Body of pancreas (tissue), 4 donors: ENCODE measurements at regions not wholly inside any gene's neighbourhood (a gene's known extent, or its start where the extent isn't known, plus 50 kb on each side); places are given as distances from the start of the nearest gene placed in this dataset.

ENCODE experiments used
- ATAC-seq: fragments of 150-250 bp; one replicate; pipeline ENCODE4 v1.9.1; 2016
- DNase-seq, 4 donors: peaks; one replicate each; pipeline ENCODE4 v3.0.0-alpha.2; 2019
- H3K27ac ChIP-seq, 4 donors: fragments of 200-600 bp; sonication (generic); 1 replicate in 3 of 4; 2 replicates in 1 of 4; pipeline versions ENCODE4 v1.5.1 to v1.6.1; 2016 to 2019; ENCODE audit warnings: mild to moderate bottlenecking in 1 of 4, mixed read lengths in 1 of 4, moderate library complexity in 1 of 4
- H3K27me3 ChIP-seq, 2 donors: fragments of 200-600 bp; sonication (generic); one replicate each; pipeline ENCODE4 v1.6.0; 2016; ENCODE audit warnings: mild to moderate bottlenecking in 1 of 2
- H3K36me3 ChIP-seq, 2 donors: fragments of 200-600 bp; sonication (generic); replicated peaks in 1 of 2; 2 replicates each; pipeline ENCODE4 v1.5.1; 2016; ENCODE audit warnings: low read depth in 2 of 2; ENCODE audit not compliant: insufficient read depth in 1 of 2
- H3K4me1 ChIP-seq: fragments of 200-600 bp; sonication (generic); one replicate; pipeline ENCODE4 v1.6.0; 2016
- H3K4me3 ChIP-seq, 2 donors: fragments of 200-600 bp; sonication (generic); 1 replicate in 1 of 2; 2 replicates in 1 of 2; pipeline ENCODE4 v1.5.1; 2016 to 2019
- H3K9me3 ChIP-seq, 3 donors: fragments of 200-600 bp; sonication (generic); 1 replicate in 2 of 3; 2 replicates in 1 of 3; pipeline ENCODE4 v1.5.1; 2016
- POLR2A ChIP-seq, 3 donors: fragments of 450-650 bp; IDR thresholded peaks; one replicate each; pipeline ENCODE4 v1.6.1; 2016; ENCODE audit warnings: antibody characterized with exemption in 3 of 3, mild to moderate bottlenecking in 2 of 3
- WGBS, 2 donors: methylation state at CpG; one replicate each; pipeline ENCODE4 v1.1.5; 2017; 5-methylcytosine and 5-hydroxymethylcytosine counted together
- intact Hi-C: fragments of 100-400 bp; cut with DNase I; formaldehyde crosslinking; loops from one replicate; pipeline ENCODE4 v1.15.1; 2023
- TF ChIP-seq, protein P1 (sequence below), 7 experiments: fragments of 450-650 bp in 4 of 7; fragments of 200-600 bp in 3 of 7; sonication (generic) in 3 of 7; IDR thresholded peaks; one replicate each; pipeline ENCODE4 v1.5.1; 2016 to 2019; ENCODE audit warnings: antibody characterized with exemption in 7 of 7

DNA sequence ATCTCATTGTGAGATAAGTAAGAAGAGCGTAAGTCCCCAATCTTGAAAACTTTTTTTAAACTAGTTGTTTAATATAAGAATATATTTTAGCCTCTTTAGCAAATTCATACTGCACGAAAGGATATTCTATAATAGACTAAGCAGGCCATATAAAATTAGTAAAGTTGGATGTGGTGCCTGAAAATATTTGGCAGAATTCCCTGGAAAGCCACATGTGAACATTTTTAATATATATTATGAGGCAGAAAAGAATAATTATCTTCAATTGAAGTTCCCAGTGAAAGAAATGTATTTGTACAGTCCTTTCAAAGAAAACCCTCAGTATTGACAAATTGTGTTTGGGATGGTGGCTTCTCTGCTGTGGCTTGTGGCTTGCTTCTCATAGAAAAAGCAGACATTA is 237.5 kb upstream of the JAG1 start:
- Histone ChIP-seq H3K9me3 (no peaks in the 10 kb centered on the region), H3K27me3 (no peaks in the 10 kb centered on the region), H3K27ac (peak overlapping the region in 3 of 4 donors; percentile 65 to 76 (median 74)), H3K4me1 (peaks cover 22% of the 10 kb centered on the region), H3K36me3 (no peaks in the 10 kb centered on the region), H3K4me3 (no peak overlapping the region)
- TF ChIP-seq POLR2A (IDR thresholded peaks at IDR 0.05), result no peak
- TF ChIP-seq, protein P1, sequence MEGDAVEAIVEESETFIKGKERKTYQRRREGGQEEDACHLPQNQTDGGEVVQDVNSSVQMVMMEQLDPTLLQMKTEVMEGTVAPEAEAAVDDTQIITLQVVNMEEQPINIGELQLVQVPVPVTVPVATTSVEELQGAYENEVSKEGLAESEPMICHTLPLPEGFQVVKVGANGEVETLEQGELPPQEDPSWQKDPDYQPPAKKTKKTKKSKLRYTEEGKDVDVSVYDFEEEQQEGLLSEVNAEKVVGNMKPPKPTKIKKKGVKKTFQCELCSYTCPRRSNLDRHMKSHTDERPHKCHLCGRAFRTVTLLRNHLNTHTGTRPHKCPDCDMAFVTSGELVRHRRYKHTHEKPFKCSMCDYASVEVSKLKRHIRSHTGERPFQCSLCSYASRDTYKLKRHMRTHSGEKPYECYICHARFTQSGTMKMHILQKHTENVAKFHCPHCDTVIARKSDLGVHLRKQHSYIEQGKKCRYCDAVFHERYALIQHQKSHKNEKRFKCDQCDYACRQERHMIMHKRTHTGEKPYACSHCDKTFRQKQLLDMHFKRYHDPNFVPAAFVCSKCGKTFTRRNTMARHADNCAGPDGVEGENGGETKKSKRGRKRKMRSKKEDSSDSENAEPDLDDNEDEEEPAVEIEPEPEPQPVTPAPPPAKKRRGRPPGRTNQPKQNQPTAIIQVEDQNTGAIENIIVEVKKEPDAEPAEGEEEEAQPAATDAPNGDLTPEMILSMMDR (IDR thresholded peaks at IDR 0.05), result no peak
- no peak for ATAC-seq
- 33 to 40% methylated on average over 2 of the region's 2 CpGs for whole genome bisulfite sequencing, 2 donors
- DNase-seq, result no peak
- intact Hi-C loops, result no loop called here

DNA sequence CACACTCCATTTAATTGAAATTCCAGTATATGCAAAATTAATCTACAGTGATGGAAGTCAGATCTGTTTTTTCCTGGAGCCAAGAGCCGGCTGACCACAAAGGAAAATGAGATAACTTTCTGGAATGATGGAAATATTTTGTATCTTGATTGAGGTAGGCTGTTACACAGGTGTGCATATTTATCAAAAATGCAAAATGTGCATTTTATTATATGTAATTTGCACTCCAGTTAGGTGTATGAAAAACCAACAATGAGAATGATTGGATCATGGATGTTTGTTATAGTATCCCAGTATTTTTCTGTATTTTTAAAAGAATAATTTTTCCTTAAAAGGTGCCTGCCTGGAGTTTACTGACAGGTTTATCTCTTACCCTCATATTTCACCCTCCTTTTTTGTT is 242.0 kb upstream of the JAG1 start:
- DNase-seq (no peak), ATAC-seq (no peak)
- TF ChIP-seq POLR2A (IDR thresholded peaks at IDR 0.05), result no peak
- TF ChIP-seq, protein P1 (IDR thresholded peaks at IDR 0.05), result no peak
- intact Hi-C loops, result no loop called here
- Histone ChIP-seq H3K4me1 (peaks cover 12% of the 10 kb centered on the region), H3K27me3 (no peaks in the 10 kb centered on the region), H3K36me3 (no peaks in the 10 kb centered on the region), H3K27ac (no peak overlapping the region), H3K4me3 (no peak overlapping the region), H3K9me3 (no peaks in the 10 kb centered on the region)
- 15 to 23% methylated on average over 1 of the region's 1 CpG for WGBS, 2 donors

DNA sequence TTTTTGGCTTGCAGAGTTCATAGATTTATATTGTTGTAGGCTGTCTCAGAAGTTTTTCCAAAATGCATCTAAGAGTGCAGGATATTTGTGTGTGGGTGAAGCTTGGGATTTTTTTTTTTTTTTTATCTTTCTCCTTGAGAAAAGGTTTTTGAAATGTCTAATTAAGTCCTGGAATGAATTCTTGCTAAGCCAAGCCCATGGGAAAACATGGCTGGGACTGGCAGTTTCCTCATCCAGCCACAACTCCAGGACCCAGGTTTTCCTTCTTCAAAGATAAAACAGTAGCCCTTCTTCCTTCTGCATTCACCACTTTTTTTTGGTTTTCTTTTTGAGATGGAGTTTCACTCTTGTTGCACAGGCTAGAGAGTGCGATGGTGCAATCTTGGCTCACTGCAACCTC is 242.5 kb upstream of the JAG1 start:
- Histone ChIP-seq H3K27me3 (no peaks in the 10 kb centered on the region), H3K9me3 (no peaks in the 10 kb centered on the region), H3K4me3 (no peak overlapping the region), H3K36me3 (no peaks in the 10 kb centered on the region), H3K4me1 (peaks cover 10% of the 10 kb centered on the region), H3K27ac (no peak overlapping the region)
- ATAC-seq (no peak), DNase-seq (no peak)
- WGBS, 2 donors, result 100% methylated on average over 1 of the region's 1 CpG
- intact Hi-C loops, result no loop called here
- no peak for TF ChIP-seq POLR2A (IDR thresholded peaks at IDR 0.05)
- TF ChIP-seq, protein P1 (IDR thresholded peaks at IDR 0.05), result no peak

DNA sequence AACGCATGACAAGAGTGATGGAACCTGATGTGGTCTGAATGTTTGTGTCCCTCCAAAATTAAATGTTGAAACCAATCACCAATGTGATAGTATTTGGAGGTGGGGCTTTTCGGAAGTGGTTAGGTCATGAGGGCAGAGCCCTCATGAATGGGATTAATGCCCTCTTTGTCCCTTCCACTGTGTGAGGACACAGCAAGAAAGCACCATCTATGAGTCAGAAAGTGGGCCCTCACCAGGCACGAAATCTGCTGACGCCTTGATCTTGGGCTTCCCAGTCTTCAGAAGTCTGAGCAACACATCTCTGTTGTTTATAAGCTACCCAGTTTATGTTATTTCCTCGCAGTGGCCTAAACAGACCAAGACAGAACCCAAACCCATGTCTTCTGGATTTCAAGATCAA is 244.0 kb upstream of the JAG1 start:
- intact Hi-C loops, result no loop called here
- DNase-seq, result no peak
- H3K36me3 ChIP-seq, result no peaks in the 10 kb centered on the region
- H3K4me1 ChIP-seq, result no peaks in the 10 kb centered on the region
- no peak for TF ChIP-seq POLR2A (IDR thresholded peaks at IDR 0.05)
- TF ChIP-seq, protein P1 (IDR thresholded peaks at IDR 0.05), result no peak
- WGBS, 2 donors, result 92 to 97% methylated on average over 5 of the region's 5 CpGs
- no peaks in the 10 kb centered on the region for H3K27me3 ChIP-seq
- no peak overlapping the region for H3K27ac ChIP-seq
- H3K9me3 ChIP-seq, result no peaks in the 10 kb centered on the region
- ATAC-seq, result no peak
- H3K4me3 ChIP-seq, result no peak overlapping the region

DNA sequence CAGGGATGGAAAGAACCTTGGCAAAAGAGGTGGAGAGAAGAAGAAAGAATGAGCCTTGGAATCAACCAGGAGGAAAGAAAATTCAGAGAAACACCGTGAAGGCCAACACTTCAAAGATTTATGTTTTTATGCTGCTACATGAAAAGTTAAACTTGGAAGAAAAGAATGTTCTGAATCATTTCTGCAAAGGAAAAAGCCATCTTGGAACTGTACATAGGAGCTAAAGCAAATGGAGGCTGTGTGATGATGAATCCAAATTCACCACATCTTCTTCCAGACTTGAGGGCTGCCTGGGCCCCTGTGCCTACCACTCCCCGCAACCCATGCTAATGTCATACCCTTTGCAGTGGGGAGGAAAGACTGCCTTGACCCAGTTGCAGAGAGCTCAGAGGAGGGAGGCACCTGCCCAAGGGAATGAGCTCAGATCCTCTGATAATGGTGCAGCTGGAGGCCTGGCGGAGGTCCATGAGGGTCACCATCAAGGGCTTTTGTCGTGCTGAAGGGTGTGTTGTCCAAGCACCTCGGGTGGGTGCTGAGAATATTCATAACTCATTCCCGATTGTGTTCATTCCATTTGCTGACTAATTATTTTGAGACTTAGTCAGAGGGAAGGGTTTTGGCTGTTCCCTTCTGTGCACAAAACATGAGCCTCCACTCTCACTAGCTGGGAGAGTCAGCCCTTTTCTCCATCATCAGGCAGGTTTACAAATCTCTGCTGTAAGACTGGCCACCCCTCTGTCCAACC is 245.8 kb upstream of the JAG1 start:
- no peaks in the 10 kb centered on the region for H3K9me3 ChIP-seq
- TF ChIP-seq, protein P1 (IDR thresholded peaks at IDR 0.05), result no peak
- TF ChIP-seq POLR2A (IDR thresholded peaks at IDR 0.05), result no peak
- ATAC-seq (no peak), DNase-seq (no peak)
- intact Hi-C loops, result no loop called here
- no peak overlapping the region for H3K4me3 ChIP-seq
- no peaks in the 10 kb centered on the region for H3K27me3 ChIP-seq
- H3K36me3 ChIP-seq, result no peaks in the 10 kb centered on the region
- WGBS, 2 donors, result 59% methylated on average over 6 of the region's 6 CpGs
- peaks cover under 1% of the 10 kb centered on the region for H3K4me1 ChIP-seq
- H3K27ac ChIP-seq, result no peak overlapping the region
